HEK293 (cell line): ENCODE measurements at regions not wholly inside any gene's neighbourhood (a gene's known extent, or its start where the extent isn't known, plus 50 kb on each side); places are given as distances from the start of the nearest gene placed in this dataset.

Experiments used
- CTCF ChIA-PET: fragments of 350-600 bp; formaldehyde crosslinking; extraction: SDS; loops from one replicate; lab custom pipeline; 2021; ENCODE audit warnings: antibody characterized with exemption; lab: Yijun Ruan, JAX
- POLR2A ChIA-PET: fragments of 300-600 bp; formaldehyde crosslinking; extraction: SDS; loops from one replicate; lab custom pipeline; 2020; ENCODE audit warnings: antibody characterized with exemption, inconsistent platforms; lab: Yijun Ruan, JAX
- H3K27ac ChIP-seq: fragments of 200-500 bp; sonication (Bioruptor generic); 2 replicates; pipeline ENCODE4 v1.5.1; 2014; ENCODE audit warnings: low read depth, low read length, control low read depth, inconsistent platforms; ENCODE audit errors: extremely low read depth
- H3K36me3 ChIP-seq, 2 experiments: fragments of 200-500 bp in 1 of 2; sonication (Bioruptor generic) in 1 of 2; 1 replicate in 1 of 2; 2 replicates in 1 of 2; pipeline ENCODE4 v1.5.1; 2014 to 2017; ENCODE audit warnings: inconsistent platforms in 2 of 2, low read length in 2 of 2; ENCODE audit not compliant: control insufficient read depth in 2 of 2, insufficient read depth in 1 of 2
- H3K4me1 ChIP-seq: fragments of 200-500 bp; sonication (Bioruptor generic); 2 replicates; pipeline ENCODE4 v1.5.1; 2014; ENCODE audit warnings: mild to moderate bottlenecking, low read length, inconsistent platforms; ENCODE audit not compliant: control insufficient read depth, insufficient read depth
- H3K4me3 ChIP-seq: 2 replicates; pipeline ENCODE4 v1.5.1; 2011; ENCODE audit warnings: low read depth, mild to moderate bottlenecking, control low read depth, low read length, moderate library complexity
- H3K9me3 ChIP-seq: fragments of 200-500 bp; sonication (Bioruptor generic); 2 replicates; pipeline ENCODE4 v1.5.1; 2014; ENCODE audit warnings: low read depth, low read length, inconsistent platforms; ENCODE audit not compliant: control insufficient read depth, insufficient read depth
- GFI1B ChIP-seq: fragments of 450-650 bp; formaldehyde crosslinking; IDR thresholded peaks from 2 replicates; pipeline ENCODE4 v1.5.1; 2016; ENCODE audit warnings: missing biosample characterization, missing genetic modification characterization
- HOXD13 ChIP-seq: sonication (generic); formaldehyde crosslinking; IDR thresholded peaks from 2 replicates; pipeline ENCODE4 v1.8.0; 2022; ENCODE audit warnings: missing genetic modification reagents, borderline replicate concordance
- KLF1 ChIP-seq: fragments of 450-650 bp; formaldehyde crosslinking; IDR thresholded peaks from 2 replicates; pipeline ENCODE4 v1.5.1; 2016; ENCODE audit warnings: missing biosample characterization, missing genetic modification characterization
- KLF8 ChIP-seq: fragments of 450-650 bp; formaldehyde crosslinking; IDR thresholded peaks from 2 replicates; pipeline ENCODE4 v1.5.1; 2016; ENCODE audit warnings: missing biosample characterization, missing genetic modification characterization
- SCRT2 ChIP-seq: fragments of 450-650 bp; formaldehyde crosslinking; IDR thresholded peaks from 2 replicates; pipeline ENCODE4 v1.5.1; 2016; ENCODE audit warnings: missing biosample characterization, missing genetic modification characterization
- ZNF138 ChIP-seq: fragments of 450-650 bp; formaldehyde crosslinking; IDR thresholded peaks from 2 replicates; pipeline ENCODE4 v1.5.1; 2016; ENCODE audit warnings: missing biosample characterization, missing genetic modification characterization, borderline replicate concordance
- ZNF239 ChIP-seq: fragments of 450-650 bp; formaldehyde crosslinking; IDR thresholded peaks from 2 replicates; pipeline ENCODE4 v1.5.1; 2016; ENCODE audit warnings: missing biosample characterization, missing genetic modification characterization
- ZNF391 ChIP-seq: fragments of 450-650 bp; formaldehyde crosslinking; IDR thresholded peaks from 2 replicates; pipeline ENCODE4 v1.5.1; 2016; ENCODE audit warnings: low read depth, missing biosample characterization, missing genetic modification characterization, borderline replicate concordance
- ZNF548 ChIP-seq: fragments of 450-650 bp; formaldehyde crosslinking; IDR thresholded peaks from 2 replicates; pipeline ENCODE4 v1.5.1; 2016; ENCODE audit warnings: missing biosample characterization, missing genetic modification characterization
- ZNF626 ChIP-seq: fragments of 450-650 bp; sonication (Bioruptor Pico); formaldehyde crosslinking; IDR thresholded peaks from 2 replicates; pipeline ENCODE4 v1.5.1; 2018; ENCODE audit warnings: missing biosample characterization, missing genetic modification characterization, inconsistent platforms
- ZNF677 ChIP-seq: fragments of 450-650 bp; IDR thresholded peaks from 2 replicates; pipeline ENCODE4 v1.5.0; 2018; ENCODE audit warnings: missing biosample characterization, mild to moderate bottlenecking, missing genetic modification characterization, moderate library complexity
- ZNF76 ChIP-seq: fragments of 450-650 bp; formaldehyde crosslinking; IDR thresholded peaks from 2 replicates; pipeline ENCODE4; 2016; ENCODE audit warnings: low read depth, missing biosample characterization, missing genetic modification characterization, borderline replicate concordance
- ZNF776 ChIP-seq: fragments of 450-650 bp; formaldehyde crosslinking; IDR thresholded peaks from 2 replicates; pipeline ENCODE4 v1.5.0; 2017; ENCODE audit warnings: missing biosample characterization, missing genetic modification characterization, borderline replicate concordance
- ZSCAN16 ChIP-seq: fragments of 450-650 bp; formaldehyde crosslinking; IDR thresholded peaks from 2 replicates; pipeline ENCODE4 v1.5.1; 2016; ENCODE audit warnings: missing biosample characterization, missing genetic modification characterization
- TF ChIP-seq, protein P1 (sequence below): fragments of 450-650 bp; formaldehyde crosslinking; IDR thresholded peaks from 2 replicates; pipeline ENCODE4 v1.5.1; 2016; ENCODE audit warnings: missing biosample characterization, missing genetic modification characterization
- TF ChIP-seq, protein P2 (sequence below): fragments of 450-650 bp; formaldehyde crosslinking; optimal IDR thresholded peaks from 2 replicates; pipeline ENCODE3; 2016; ENCODE audit warnings: missing biosample characterization, mild to moderate bottlenecking, missing genetic modification characterization
- TF ChIP-seq, protein P3 (sequence below): fragments of 450-650 bp; formaldehyde crosslinking; IDR thresholded peaks from 2 replicates; pipeline ENCODE4 v1.5.1; 2016; ENCODE audit warnings: missing biosample characterization, missing genetic modification characterization
- TF ChIP-seq, protein P4 (sequence below): fragments of 450-650 bp; formaldehyde crosslinking; IDR thresholded peaks from 2 replicates; pipeline ENCODE4 v1.5.1; 2016; ENCODE audit warnings: missing biosample characterization, missing genetic modification characterization
- TF ChIP-seq, protein P5 (sequence below): fragments of 450-650 bp; formaldehyde crosslinking; IDR thresholded peaks from 2 replicates; pipeline ENCODE4 v1.5.1; 2016; ENCODE audit warnings: missing biosample characterization, missing genetic modification characterization, borderline replicate concordance

DNA sequence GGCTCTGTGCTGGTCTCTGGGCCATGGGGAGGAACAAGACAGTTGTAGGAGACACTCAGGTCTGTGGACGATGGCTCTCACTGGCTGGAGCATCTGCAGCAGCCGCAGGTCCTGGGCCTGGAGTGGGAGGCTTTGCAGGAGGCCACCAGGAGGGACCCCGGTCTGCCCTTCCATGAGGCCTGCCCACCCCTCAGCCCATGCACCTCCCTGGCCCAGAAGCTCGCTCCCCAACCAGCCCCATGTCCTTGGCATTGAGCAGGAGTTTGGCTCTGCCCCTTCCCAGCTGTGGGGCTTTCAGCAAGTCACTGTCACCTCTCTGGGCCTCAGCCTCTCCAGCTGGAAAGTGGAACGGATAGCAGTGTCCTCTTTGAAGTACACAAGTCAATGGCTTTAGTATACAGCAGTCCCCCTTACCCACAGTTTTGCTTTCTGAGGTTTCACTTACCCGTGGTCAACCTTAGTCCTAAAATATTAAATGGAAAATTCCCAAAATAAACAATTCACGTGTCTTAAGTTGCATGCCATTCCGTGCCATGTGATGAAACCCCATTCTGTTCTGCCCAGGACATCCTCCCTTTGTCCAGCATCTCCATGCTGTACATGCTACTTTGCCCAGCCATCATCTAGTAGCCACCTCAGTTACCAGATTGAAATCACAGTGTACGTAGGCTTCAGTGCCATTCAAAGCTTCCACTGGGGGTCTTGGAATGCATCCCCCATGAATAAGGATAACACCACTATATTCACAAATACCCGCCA lies 104.0 kb downstream of the CPZ start:
- Histone ChIP-seq H3K4me3 (no peak overlapping the region), H3K27ac (no peak overlapping the region), H3K4me1 (no peaks in the 10 kb centered on the region), H3K9me3 (no peaks in the 10 kb centered on the region), H3K36me3 (no peaks in the 10 kb centered on the region)
- ChIA-PET POLR2A (no interaction called here), CTCF (interaction anchor here (0.5 to 0.7 kb wide), 2 partner anchors 8 to 10 kb away, joined by 3 read pairs; no protein-coding TSS in a partner anchor)
- TF ChIP-seq, protein P1, sequence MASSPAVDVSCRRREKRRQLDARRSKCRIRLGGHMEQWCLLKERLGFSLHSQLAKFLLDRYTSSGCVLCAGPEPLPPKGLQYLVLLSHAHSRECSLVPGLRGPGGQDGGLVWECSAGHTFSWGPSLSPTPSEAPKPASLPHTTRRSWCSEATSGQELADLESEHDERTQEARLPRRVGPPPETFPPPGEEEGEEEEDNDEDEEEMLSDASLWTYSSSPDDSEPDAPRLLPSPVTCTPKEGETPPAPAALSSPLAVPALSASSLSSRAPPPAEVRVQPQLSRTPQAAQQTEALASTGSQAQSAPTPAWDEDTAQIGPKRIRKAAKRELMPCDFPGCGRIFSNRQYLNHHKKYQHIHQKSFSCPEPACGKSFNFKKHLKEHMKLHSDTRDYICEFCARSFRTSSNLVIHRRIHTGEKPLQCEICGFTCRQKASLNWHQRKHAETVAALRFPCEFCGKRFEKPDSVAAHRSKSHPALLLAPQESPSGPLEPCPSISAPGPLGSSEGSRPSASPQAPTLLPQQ = no peak

DNA sequence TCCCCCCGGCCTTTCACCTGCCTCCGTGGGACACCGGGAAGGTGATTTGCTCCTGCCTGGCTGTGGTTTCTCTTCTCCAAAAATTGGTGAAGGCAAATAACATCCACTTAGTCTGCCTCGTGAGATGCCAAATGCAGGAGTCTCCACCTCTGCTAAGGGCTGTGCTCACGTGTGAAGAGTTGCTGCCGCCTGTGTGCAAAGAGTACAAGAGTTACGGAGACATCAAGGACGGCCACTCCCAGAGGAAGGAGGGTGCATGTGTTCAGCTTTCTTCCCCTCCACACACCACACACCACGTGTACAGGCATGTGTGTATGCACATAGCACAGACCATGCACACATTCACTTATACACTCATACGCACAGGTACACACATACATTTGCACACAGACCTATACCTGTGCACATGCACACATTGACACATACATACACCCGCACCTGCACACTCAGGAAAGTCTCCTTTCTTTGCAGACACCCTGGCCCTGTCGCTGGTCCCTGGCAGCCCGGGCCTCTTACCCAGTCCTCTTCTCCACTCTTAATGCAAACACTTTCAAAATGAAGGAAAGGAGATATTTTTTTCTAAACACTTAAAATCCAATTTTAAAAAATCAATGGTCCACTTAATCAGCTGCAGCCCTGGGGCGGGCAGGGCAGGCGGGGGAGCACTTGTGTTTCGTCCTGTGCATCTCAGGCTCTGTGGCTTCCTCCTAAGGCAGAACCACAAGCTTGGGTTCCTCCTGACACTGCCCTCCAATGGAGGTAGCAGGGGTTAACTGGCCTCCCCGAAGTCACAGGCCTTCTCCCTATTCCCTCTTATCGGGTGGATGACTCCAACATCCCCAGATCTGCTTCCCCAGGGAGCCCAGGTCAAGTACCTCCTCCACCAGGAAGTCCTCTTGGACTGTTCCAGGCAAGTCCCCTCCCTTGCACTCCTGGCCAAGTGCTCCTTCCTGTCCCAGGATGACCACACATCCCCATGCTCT lies 103.0 kb downstream of the CPZ start:
- no peak overlapping the region for H3K4me3 ChIP-seq
- no peaks in the 10 kb centered on the region for H3K9me3 ChIP-seq
- no peak overlapping the region for H3K27ac ChIP-seq
- ChIA-PET POLR2A (no interaction called here), CTCF (no interaction called here)
- no peaks in the 10 kb centered on the region for H3K36me3 ChIP-seq
- no peaks in the 10 kb centered on the region for H3K4me1 ChIP-seq
- TF ChIP-seq ZNF626 (no peak), SCRT2 (tag by site-specific recombination) (no peak), ZNF239 (tag by site-specific recombination) (no peak), ZNF677 (tag by site-specific recombination) (no peak), KLF8 (tag by site-specific recombination) (no peak), ZNF776 (tag by site-specific recombination) (no peak), ZSCAN16 (tag by site-specific recombination) (no peak), ZNF76 (tag by site-specific recombination) (no peak), GFI1B (tag by site-specific recombination) (no peak), ZNF138 (tag by site-specific recombination) (no peak), ZNF548 (tag by site-specific recombination) (no peak), ZNF391 (tag by site-specific recombination) (no peak), HOXD13 (no peak), KLF1 (no peak)
- TF ChIP-seq, protein P2, sequence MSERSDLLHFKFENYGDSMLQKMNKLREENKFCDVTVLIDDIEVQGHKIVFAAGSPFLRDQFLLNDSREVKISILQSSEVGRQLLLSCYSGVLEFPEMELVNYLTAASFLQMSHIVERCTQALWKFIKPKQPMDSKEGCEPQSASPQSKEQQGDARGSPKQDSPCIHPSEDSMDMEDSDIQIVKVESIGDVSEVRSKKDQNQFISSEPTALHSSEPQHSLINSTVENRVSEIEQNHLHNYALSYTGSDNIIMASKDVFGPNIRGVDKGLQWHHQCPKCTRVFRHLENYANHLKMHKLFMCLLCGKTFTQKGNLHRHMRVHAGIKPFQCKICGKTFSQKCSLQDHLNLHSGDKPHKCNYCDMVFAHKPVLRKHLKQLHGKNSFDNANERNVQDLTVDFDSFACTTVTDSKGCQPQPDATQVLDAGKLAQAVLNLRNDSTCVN (tag by site-specific recombination) = no peak
- TF ChIP-seq, protein P3, sequence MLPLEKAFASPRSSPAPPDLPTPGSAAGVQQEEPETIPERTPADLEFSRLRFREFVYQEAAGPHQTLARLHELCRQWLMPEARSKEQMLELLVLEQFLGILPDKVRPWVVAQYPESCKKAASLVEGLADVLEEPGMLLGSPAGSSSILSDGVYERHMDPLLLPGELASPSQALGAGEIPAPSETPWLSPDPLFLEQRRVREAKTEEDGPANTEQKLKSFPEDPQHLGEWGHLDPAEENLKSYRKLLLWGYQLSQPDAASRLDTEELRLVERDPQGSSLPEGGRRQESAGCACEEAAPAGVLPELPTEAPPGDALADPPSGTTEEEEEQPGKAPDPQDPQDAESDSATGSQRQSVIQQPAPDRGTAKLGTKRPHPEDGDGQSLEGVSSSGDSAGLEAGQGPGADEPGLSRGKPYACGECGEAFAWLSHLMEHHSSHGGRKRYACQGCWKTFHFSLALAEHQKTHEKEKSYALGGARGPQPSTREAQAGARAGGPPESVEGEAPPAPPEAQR (tag by site-specific recombination) = no peak
- TF ChIP-seq, protein P4, sequence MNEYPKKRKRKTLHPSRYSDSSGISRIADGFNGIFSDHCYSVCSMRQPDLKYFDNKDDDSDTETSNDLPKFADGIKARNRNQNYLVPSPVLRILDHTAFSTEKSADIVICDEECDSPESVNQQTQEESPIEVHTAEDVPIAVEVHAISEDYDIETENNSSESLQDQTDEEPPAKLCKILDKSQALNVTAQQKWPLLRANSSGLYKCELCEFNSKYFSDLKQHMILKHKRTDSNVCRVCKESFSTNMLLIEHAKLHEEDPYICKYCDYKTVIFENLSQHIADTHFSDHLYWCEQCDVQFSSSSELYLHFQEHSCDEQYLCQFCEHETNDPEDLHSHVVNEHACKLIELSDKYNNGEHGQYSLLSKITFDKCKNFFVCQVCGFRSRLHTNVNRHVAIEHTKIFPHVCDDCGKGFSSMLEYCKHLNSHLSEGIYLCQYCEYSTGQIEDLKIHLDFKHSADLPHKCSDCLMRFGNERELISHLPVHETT = no peak
- TF ChIP-seq, protein P5, sequence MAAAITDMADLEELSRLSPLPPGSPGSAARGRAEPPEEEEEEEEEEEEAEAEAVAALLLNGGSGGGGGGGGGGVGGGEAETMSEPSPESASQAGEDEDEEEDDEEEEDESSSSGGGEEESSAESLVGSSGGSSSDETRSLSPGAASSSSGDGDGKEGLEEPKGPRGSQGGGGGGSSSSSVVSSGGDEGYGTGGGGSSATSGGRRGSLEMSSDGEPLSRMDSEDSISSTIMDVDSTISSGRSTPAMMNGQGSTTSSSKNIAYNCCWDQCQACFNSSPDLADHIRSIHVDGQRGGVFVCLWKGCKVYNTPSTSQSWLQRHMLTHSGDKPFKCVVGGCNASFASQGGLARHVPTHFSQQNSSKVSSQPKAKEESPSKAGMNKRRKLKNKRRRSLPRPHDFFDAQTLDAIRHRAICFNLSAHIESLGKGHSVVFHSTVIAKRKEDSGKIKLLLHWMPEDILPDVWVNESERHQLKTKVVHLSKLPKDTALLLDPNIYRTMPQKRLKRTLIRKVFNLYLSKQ (tag by site-specific recombination) = no peak
